HG03571 (cell line): ENCODE measurements at regions not wholly inside any gene's neighbourhood (a gene's known extent, or its start where the extent isn't known, plus 50 kb on each side); places are given as distances from the start of the nearest gene placed in this dataset.

Experiments used
- ATAC-seq: cut with Tn5 transposase; IDR thresholded peaks from one replicate; pipeline ENCODE4 v1.9.1; 2021; ENCODE audit not compliant: unreplicated experiment

GRCh38 chr10:9781666-9782065 lies 1236.0 kb upstream of the CELF2 start:
- no peak for ATAC-seq

GRCh38 chr10:9786101-9786500 lies 1231.6 kb upstream of the CELF2 start:
- ATAC-seq: no peak

- ATAC-seq: no peak
Observed at GRCh38 chr10:9786576-9786975, 1231.1 kb upstream of the CELF2 start.

GRCh38 chr10:9789996-9790395 lies 1227.7 kb upstream of the CELF2 start:
- no peak for ATAC-seq

GRCh38 chr10:9792181-9792580 lies 1225.5 kb upstream of the CELF2 start:
- ATAC-seq: no peak

GRCh38 chr10:9796564-9796963 lies 1221.1 kb upstream of the CELF2 start:
- no peak for ATAC-seq

GRCh38 chr10:9800011-9800410 lies 1217.7 kb upstream of the CELF2 start:
- no peak for ATAC-seq

GRCh38 chr10:9800571-9800970 lies 1217.1 kb upstream of the CELF2 start:
- ATAC-seq: no peak

- ATAC-seq: no peak
Observed at GRCh38 chr10:9807846-9808245, 1209.8 kb upstream of the CELF2 start.

- no peak for ATAC-seq
Observed at GRCh38 chr10:9811601-9812000, 1206.1 kb upstream of the CELF2 start.

GRCh38 chr10:9814285-9814864 lies 1203.3 kb upstream of the CELF2 start:
- no peak for ATAC-seq

GRCh38 chr10:9819756-9820494 lies 1197.7 kb upstream of the CELF2 start:
- ATAC-seq: no peak

- no peak for ATAC-seq
Observed at GRCh38 chr10:9823268-9823930, 1194.3 kb upstream of the CELF2 start.

- ATAC-seq: no peak
Observed at GRCh38 chr10:9824631-9825071, 1193.0 kb upstream of the CELF2 start.

- no peak for ATAC-seq
Observed at GRCh38 chr10:9825491-9826018, 1192.1 kb upstream of the CELF2 start.

- no peak for ATAC-seq
Observed at GRCh38 chr10:9828110-9828509, 1189.6 kb upstream of the CELF2 start.

- no peak for ATAC-seq
Observed at GRCh38 chr10:9833942-9834341, 1183.7 kb upstream of the CELF2 start.

GRCh38 chr10:9834434-9834833 lies 1183.2 kb upstream of the CELF2 start:
- no peak for ATAC-seq

- ATAC-seq: no peak
Observed at GRCh38 chr10:9845075-9845474, 1172.6 kb upstream of the CELF2 start.

GRCh38 chr10:9848278-9848677 lies 1169.4 kb upstream of the CELF2 start:
- ATAC-seq: no peak

- ATAC-seq: no peak
Observed at GRCh38 chr10:9848981-9849380, 1168.7 kb upstream of the CELF2 start.

- no peak for ATAC-seq
Observed at GRCh38 chr10:9850415-9850814, 1167.3 kb upstream of the CELF2 start.
